GM18505 (cell line): ENCODE measurements at regions not wholly inside any gene's neighbourhood (a gene's known extent, or its start where the extent isn't known, plus 50 kb on each side); places are given as distances from the start of the nearest gene placed in this dataset.

Experiments
- ATAC-seq: cut with Tn5 transposase; IDR thresholded peaks from one replicate; pipeline ENCODE4 v1.9.1; 2021; ENCODE audit not compliant: unreplicated experiment
- POLR2A ChIP-seq: IDR thresholded peaks from 4 replicates; pipeline ENCODE4 v1.6.1; 2011; ENCODE audit warnings: borderline replicate concordance; ENCODE audit not compliant: insufficient read depth, insufficient read length; ENCODE audit errors: extremely low read depth

DNA sequence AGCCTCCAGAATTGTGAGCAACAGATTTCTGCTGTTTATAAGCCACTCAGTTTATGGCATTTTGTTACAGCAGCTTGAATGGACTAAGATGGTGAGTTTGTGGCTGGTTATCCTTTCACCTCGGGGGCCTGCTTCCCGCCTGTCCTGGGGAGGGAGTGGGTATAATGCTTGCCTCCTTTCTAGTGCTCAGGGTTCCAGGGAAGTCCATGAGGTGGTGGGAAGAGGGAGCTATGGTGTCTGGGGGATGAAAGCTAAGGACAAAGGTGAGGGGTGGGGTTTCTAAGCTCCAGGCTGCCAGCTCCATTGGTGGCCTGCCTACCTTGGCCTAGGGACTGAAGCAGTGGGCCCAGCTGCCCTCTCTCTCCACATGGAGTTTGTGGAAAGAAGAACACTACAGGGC, 50.2 kb upstream of the SDK2 start:
- no peak for ATAC-seq
- no peak for TF ChIP-seq POLR2A

DNA sequence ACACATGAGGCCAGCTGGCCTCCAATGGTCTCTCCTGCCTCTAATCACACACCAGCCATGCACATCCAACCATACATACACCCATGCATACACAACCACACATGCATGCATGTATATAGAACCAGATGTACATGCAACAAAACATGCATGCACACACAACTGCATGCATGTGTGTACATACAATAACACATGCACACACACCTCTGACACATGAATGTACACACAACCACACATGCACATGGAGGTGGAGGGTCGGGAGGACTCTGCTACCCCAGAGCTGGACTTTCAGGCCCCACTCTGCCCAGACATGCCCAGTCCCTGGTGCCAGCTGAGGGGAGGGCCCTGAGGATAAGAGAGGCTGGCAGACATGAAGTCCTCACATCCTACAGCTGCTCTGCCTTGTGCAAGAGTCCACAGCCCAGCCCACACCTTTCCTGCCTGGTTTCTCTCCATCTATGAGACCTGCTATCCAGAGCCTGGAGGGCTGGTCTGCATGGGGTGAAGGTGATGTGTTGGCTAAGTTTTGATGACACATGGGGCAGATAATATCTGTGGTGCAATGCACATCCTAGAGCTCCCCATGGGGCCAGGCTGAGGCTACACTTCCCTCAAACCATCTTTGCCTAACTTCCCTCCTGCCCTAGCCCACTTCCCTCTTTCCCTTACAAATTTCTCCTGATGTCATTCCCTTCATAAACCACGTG, 50.9 kb upstream of the SDK2 start:
- TF ChIP-seq POLR2A, result no peak
- ATAC-seq, result no peak

GRCh38 chr17:73696251-73696650, 52.0 kb upstream of the SDK2 start:
- no peak for TF ChIP-seq POLR2A
- no peak for ATAC-seq

DNA sequence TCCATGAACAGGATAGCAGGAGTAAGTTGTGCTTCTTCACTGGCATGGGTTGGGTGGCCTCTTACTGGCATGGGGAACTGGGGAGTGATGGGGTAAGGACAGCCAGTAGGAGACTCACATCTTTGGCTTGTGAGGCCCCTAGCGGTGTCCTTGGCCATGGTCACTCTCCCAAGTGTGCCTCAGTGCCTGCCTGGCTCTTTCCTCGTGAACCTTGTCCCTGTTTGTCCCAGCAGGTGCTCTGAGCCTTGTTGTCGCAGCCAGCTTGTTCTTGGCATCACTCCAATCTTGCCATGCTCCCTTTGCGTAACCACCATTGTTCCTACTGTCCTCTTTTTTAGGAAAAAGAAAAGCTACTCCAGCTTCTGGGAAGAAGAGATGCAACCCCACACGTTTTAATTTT, 53.6 kb upstream of the SDK2 start:
- ATAC-seq, result no peak
- TF ChIP-seq POLR2A, result no peak

DNA sequence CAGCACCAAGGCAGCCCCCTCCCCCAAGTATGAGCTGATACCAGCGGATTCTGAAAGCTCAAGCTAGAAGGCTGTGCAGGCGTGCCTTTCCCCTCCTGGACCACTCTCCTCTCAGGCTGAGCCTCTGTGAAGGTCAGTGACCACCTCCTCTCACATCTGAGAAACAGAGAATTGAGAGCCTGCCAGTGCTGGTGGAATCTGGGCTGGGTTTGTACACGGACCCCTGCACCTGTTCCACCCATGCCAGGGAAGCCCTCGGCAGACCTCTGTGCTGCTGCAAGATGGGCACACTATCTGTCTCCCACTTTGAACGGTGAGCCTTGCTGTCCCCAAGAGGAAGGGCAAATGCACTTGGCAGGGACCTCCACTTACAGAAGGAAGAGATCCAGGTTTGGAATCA, 54.7 kb upstream of the SDK2 start:
- no peak for ATAC-seq

DNA sequence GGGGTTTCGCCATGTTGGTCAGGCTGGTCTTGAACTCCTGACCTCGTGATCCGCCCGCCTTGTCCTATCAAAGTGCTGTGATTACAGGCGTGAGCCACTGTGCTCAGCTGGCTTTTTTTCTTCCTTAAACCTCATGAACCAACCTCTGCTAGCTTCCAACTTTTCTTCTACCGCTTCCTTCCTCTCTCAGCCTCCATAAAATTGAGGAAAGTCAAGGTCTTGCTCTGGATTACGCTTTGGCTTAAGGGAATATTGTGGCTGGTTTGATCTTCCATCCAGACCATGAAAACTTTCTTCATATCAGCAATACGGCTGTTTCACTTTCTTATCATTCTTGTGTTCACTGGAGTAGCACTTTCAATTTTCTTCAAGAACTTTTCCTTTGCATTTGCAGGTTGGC, 57.5 kb upstream of the SDK2 start:
- ATAC-seq, result no peak
- no peak for TF ChIP-seq POLR2A

More for the DNA sequence above, 54.7 kb upstream of the SDK2 start:
- no peak for TF ChIP-seq POLR2A

DNA sequence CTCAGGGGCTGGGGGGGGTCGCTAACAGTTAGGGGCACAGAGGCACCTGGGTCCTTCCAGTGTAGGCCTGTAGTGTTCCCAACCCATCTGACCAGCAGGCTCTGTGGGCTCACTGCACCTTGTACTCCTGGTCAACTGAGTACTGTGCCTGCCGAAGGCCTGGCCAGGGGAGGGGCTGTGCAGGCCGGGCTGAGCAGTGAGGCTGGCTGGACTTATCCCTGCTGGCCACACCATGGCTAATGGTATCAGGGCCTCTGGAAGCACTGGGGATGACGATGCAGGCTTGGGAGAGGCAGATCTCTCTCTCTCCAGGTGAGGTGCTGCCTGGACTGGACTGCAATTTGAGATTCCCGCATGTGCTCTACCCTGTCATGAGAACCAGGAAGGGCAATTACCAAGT, 58.9 kb upstream of the SDK2 start:
- ATAC-seq, result no peak
- no peak for TF ChIP-seq POLR2A

GRCh38 chr17:73703917-73704316, 59.7 kb upstream of the SDK2 start:
- no peak for ATAC-seq
- TF ChIP-seq POLR2A, result no peak

DNA sequence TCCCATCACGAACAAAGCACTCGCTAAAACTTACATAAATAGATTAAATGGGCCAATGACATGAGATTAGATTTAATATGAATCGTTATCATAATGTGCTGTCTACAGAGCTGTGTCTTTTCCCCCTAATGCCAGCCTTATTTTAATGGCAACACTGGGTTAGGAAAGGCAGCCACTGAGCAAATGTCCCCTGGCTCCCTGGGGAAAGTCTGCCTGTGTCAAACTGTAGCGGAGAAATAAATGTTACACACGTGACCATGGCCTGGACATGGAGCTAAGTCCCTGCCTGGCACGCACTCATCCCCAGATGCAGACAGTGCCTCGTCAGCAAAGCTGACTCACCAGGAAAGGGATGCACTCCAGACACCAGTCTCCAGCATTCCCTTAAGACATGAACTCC, 61.3 kb upstream of the SDK2 start:
- ATAC-seq, result no peak
- no peak for TF ChIP-seq POLR2A

DNA sequence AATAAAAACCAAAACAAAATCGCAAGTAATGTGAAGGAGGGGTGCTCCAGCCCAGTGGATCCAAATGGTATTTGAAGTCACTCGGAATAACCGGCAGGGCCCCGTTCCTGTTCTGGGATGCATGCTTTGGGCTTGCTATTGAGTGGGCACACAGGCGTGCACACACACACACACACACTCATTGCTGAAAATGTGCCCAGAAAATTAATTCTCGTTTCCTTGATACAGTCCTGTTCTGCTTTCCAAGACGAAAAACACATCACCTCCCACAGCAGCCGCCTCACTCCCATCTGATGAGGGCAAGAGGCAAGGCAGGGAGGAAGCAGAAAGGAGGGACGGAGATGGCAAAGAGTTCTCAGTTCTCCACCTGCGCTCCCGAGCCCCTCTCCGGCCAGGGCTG, 62.2 kb upstream of the SDK2 start:
- no peak for ATAC-seq

DNA sequence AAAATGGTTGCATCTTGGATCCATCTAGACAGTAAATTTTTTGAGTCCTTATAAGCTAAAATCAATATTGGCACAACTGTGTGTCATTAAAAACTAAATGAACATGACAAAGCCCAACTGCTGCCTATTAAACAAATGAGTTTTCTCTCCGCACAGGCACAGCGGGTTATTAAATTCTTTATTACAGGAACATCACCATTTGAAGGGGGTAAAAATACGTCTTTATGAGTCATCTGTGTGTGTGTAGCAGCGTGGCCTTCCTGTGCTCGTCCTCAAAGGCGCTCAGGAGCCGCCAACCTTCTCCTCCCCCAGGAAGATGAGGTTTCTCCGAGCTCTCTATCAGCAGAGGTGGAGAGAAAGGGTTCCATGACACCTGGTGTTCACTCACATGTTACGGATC, 62.6 kb upstream of the SDK2 start:
- TF ChIP-seq POLR2A, result no peak
- ATAC-seq, result no peak

More for the DNA sequence above, 62.2 kb upstream of the SDK2 start:
- TF ChIP-seq POLR2A, result no peak

DNA sequence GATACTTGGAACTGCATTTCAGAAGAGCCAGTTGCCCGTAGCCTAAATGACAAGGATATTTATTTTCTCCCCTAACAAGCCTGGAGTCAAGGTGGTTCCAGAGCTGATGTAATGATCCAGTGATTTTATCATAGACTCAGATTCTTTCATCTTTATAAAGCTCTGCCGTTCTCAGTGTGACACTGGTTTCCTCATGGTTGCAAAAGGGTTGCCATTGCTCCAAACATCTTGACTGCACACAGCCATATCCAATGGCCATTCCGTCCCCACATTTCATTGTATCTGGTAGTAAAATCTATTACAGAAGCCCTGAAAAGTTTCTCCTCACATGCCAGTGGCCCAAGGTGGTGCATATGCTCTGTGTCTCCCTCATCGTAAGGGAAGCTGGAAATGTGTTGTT, 63.1 kb upstream of the SDK2 start:
- ATAC-seq, result no peak
- no peak for TF ChIP-seq POLR2A

GRCh38 chr17:73710095-73710592, 65.9 kb upstream of the SDK2 start:
- no peak for TF ChIP-seq POLR2A
- no peak for ATAC-seq

- ATAC-seq, result no peak
- no peak for TF ChIP-seq POLR2A
These were observed 66.9 kb upstream of the SDK2 start for GRCh38 chr17:73711184-73711583.

DNA sequence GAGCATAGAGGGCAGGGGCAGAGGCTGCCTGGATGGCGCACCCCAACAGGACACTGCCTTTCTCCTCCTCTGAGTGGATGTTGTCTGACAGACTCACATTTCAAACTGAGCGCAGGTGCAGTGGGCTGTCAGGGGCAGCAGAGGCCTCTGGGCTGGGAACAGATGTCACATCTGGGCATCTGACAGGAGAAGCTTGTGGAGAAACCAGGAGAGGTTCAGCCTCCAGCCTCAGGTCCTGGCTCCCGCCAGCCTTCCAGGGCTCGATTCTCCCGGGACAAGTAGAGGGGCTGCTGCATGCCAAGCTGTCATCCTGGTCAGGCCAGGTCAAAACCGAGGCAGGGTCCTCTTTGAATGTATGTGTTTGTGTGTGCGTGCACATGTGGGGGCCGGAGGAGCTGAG, 67.7 kb upstream of the SDK2 start:
- ATAC-seq, result no peak
- no peak for TF ChIP-seq POLR2A
